Breast epithelium (tissue), 4 donors: ENCODE measurements at regions not wholly inside any gene's neighbourhood (a gene's known extent, or its start where the extent isn't known, plus 50 kb on each side); places are given as distances from the start of the nearest gene placed in this dataset.
A peak's percentile ranks its signal among the peaks of the same experiment; 100 is the strongest.

Experiments used
- DNase-seq, 2 donors: peaks; one replicate each; pipeline ENCODE4 v3.0.0-alpha.2; 2019; ENCODE audit warnings: low spot score in 2 of 2
- H3K27ac ChIP-seq, 2 donors: fragments of 200-600 bp; sonication (generic) in 1 of 2; one replicate each; pipeline ENCODE4 v1.5.1; 2016 to 2019; ENCODE audit warnings: mild to moderate bottlenecking in 1 of 2
- H3K27me3 ChIP-seq, 2 donors: fragments of 200-600 bp; sonication (generic) in 1 of 2; one replicate each; pipeline versions ENCODE4 v1.5.1 to v1.6.0; 2017 to 2019; ENCODE audit warnings: control low read depth in 1 of 2, mild to moderate bottlenecking in 1 of 2
- H3K36me3 ChIP-seq: fragments of 200-600 bp; one replicate; pipeline ENCODE4 v1.5.1; 2019
- H3K4me1 ChIP-seq, 2 donors: fragments of 200-600 bp; sonication (generic); one replicate each; pipeline ENCODE4 v1.5.1; 2016 to 2019; ENCODE audit warnings: control low read depth in 1 of 2
- H3K4me3 ChIP-seq, 3 donors: fragments of 200-600 bp; sonication (generic); 1 replicate in 2 of 3; 2 replicates in 1 of 3; pipeline ENCODE4 v1.5.1; 2016 to 2019; ENCODE audit warnings: mild to moderate bottlenecking in 3 of 3, moderate library complexity in 2 of 3
- H3K9me3 ChIP-seq, 2 donors: fragments of 200-600 bp; sonication (generic) in 1 of 2; one replicate each; pipeline ENCODE4 v1.5.1; 2016 to 2019; ENCODE audit warnings: control low read depth in 1 of 2
- POLR2A ChIP-seq: fragments of 450-650 bp; IDR thresholded peaks from one replicate; pipeline ENCODE4 v1.6.1; 2016; ENCODE audit warnings: antibody characterized with exemption, mild to moderate bottlenecking, moderate library complexity
- POLR2AphosphoS5 ChIP-seq, 3 donors: sonication (generic); formaldehyde crosslinking; IDR thresholded peaks; one replicate each; pipeline ENCODE4 v1.6.1; 2017; ENCODE audit warnings: antibody characterized with exemption in 3 of 3
- intact Hi-C: fragments of 100-400 bp; cut with DNase I; formaldehyde crosslinking; loops from one replicate; pipeline ENCODE4 v1.15.1; 2023; ENCODE audit warnings: low total_unique reads
- TF ChIP-seq, protein P1 (sequence below), 3 donors: fragments of 450-650 bp; IDR thresholded peaks; one replicate each; pipeline ENCODE4 v1.5.1; 2016 to 2017; ENCODE audit warnings: antibody characterized with exemption in 3 of 3, mild to moderate bottlenecking in 3 of 3, moderate library complexity in 3 of 3

- no peaks in the 10 kb centered on the region for H3K36me3 ChIP-seq
- no peaks in the 10 kb centered on the region for H3K9me3 ChIP-seq
- TF ChIP-seq POLR2A (no peak), POLR2AphosphoS5 (IDR thresholded peaks at IDR 0.05) (no peak)
- TF ChIP-seq, protein P1, sequence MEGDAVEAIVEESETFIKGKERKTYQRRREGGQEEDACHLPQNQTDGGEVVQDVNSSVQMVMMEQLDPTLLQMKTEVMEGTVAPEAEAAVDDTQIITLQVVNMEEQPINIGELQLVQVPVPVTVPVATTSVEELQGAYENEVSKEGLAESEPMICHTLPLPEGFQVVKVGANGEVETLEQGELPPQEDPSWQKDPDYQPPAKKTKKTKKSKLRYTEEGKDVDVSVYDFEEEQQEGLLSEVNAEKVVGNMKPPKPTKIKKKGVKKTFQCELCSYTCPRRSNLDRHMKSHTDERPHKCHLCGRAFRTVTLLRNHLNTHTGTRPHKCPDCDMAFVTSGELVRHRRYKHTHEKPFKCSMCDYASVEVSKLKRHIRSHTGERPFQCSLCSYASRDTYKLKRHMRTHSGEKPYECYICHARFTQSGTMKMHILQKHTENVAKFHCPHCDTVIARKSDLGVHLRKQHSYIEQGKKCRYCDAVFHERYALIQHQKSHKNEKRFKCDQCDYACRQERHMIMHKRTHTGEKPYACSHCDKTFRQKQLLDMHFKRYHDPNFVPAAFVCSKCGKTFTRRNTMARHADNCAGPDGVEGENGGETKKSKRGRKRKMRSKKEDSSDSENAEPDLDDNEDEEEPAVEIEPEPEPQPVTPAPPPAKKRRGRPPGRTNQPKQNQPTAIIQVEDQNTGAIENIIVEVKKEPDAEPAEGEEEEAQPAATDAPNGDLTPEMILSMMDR (IDR thresholded peaks at IDR 0.05) = no peak
- DNase-seq = no peak
- no peaks in the 10 kb centered on the region for H3K27me3 ChIP-seq
- no peaks in the 10 kb centered on the region for H3K4me1 ChIP-seq
- H3K4me3 ChIP-seq = no peak overlapping the region
- H3K27ac ChIP-seq = no peak overlapping the region
- intact Hi-C loops = no loop called here
Observed at GRCh38 chr14:71524320-71524982, 407.8 kb upstream of the RGS6 start.

GRCh38 chr14:71525663-71526221, 406.5 kb upstream of the RGS6 start:
- Histone ChIP-seq H3K36me3 (no peaks in the 10 kb centered on the region), H3K4me3 (no peak overlapping the region), H3K9me3 (no peaks in the 10 kb centered on the region), H3K27me3 (no peaks in the 10 kb centered on the region), H3K27ac (no peak overlapping the region), H3K4me1 (no peaks in the 10 kb centered on the region)
- intact Hi-C loops = no loop called here
- no peak for TF ChIP-seq POLR2A
- no peak for TF ChIP-seq POLR2AphosphoS5 (IDR thresholded peaks at IDR 0.05)
- TF ChIP-seq, protein P1 (IDR thresholded peaks at IDR 0.05) = no peak
- DNase-seq = no peak

GRCh38 chr14:71526388-71526787, 405.8 kb upstream of the RGS6 start:
- TF ChIP-seq, protein P1 (IDR thresholded peaks at IDR 0.05) = no peak
- TF ChIP-seq POLR2A (no peak), POLR2AphosphoS5 (IDR thresholded peaks at IDR 0.05) (no peak)
- intact Hi-C loops = no loop called here
- Histone ChIP-seq H3K4me3 (no peak overlapping the region), H3K27me3 (no peaks in the 10 kb centered on the region), H3K4me1 (no peaks in the 10 kb centered on the region), H3K36me3 (no peaks in the 10 kb centered on the region), H3K9me3 (no peaks in the 10 kb centered on the region), H3K27ac (no peak overlapping the region)
- DNase-seq = no peak

GRCh38 chr14:71527838-71528237, 404.4 kb upstream of the RGS6 start:
- Histone ChIP-seq H3K4me3 (no peak overlapping the region), H3K9me3 (no peaks in the 10 kb centered on the region), H3K4me1 (no peaks in the 10 kb centered on the region), H3K27me3 (no peaks in the 10 kb centered on the region), H3K27ac (no peak overlapping the region), H3K36me3 (no peaks in the 10 kb centered on the region)
- intact Hi-C loops = no loop called here
- TF ChIP-seq, protein P1 (IDR thresholded peaks at IDR 0.05) = no peak
- no peak for TF ChIP-seq POLR2A
- no peak for TF ChIP-seq POLR2AphosphoS5 (IDR thresholded peaks at IDR 0.05)
- DNase-seq = no peak

DNA sequence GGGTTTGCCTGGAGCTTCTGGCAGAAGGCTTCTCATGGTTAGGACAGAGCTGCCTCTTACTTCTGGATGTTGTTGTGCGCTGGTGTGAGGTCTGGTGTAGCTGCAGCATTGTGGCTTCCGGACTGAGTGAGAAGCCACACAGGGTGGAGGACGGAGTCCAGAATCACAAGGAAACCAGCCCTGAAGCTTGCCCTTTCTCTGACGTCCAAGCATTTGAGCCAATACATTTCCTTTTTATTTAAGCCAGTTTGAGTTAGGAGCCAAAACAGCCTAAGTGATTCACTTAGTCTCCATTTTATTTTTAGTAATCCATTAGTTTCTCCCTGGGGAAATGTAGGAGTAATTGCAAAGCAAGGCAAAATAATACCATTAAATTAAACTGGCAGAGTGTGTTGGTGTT, 402.4 kb upstream of the RGS6 start:
- peak overlapping the region in 1 of 3 donors; percentile 3 for H3K4me3 ChIP-seq
- no peaks in the 10 kb centered on the region for H3K9me3 ChIP-seq
- no peaks in the 10 kb centered on the region for H3K27me3 ChIP-seq
- DNase-seq = no peak
- TF ChIP-seq, protein P1 (IDR thresholded peaks at IDR 0.05) = no peak
- TF ChIP-seq POLR2A (no peak), POLR2AphosphoS5 (IDR thresholded peaks at IDR 0.05) (no peak)
- no peaks in the 10 kb centered on the region for H3K4me1 ChIP-seq
- no peaks in the 10 kb centered on the region for H3K36me3 ChIP-seq
- intact Hi-C loops = no loop called here
- peak overlapping the region in 1 of 2 donors; percentile 19 for H3K27ac ChIP-seq
